HG03439 (cell line): ENCODE measurements at regions not wholly inside any gene's neighbourhood (a gene's known extent, or its start where the extent isn't known, plus 50 kb on each side); places are given as distances from the start of the nearest gene placed in this dataset.
A peak's percentile ranks its signal among the peaks of the same experiment; 100 is the strongest.

ENCODE experiments used
- ATAC-seq: cut with Tn5 transposase; IDR thresholded peaks from one replicate; pipeline ENCODE4 v1.9.1; 2021; ENCODE audit warnings: mild to moderate bottlenecking, moderate library complexity; ENCODE audit not compliant: unreplicated experiment

DNA sequence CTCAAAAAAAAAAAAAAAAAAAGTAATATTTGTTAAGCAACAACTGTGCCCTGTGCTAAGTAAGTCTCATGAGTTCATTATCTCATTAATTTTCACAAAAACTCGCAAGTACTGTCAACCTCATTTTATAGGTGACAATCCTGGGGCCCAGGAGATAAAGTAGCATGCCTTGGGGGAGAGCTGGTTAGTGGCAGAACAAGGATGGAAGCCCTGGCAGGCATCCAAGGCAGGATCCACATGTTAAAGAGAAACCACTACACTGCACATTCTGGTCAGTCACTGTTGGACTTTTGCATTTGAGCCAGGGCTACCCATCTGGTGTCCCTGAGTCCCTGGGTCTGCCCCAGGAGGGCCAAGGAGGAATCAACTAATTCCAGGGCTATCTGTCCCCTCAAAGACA is 54.6 kb downstream of the ZFP36L2 start:
- ATAC-seq = no peak

DNA sequence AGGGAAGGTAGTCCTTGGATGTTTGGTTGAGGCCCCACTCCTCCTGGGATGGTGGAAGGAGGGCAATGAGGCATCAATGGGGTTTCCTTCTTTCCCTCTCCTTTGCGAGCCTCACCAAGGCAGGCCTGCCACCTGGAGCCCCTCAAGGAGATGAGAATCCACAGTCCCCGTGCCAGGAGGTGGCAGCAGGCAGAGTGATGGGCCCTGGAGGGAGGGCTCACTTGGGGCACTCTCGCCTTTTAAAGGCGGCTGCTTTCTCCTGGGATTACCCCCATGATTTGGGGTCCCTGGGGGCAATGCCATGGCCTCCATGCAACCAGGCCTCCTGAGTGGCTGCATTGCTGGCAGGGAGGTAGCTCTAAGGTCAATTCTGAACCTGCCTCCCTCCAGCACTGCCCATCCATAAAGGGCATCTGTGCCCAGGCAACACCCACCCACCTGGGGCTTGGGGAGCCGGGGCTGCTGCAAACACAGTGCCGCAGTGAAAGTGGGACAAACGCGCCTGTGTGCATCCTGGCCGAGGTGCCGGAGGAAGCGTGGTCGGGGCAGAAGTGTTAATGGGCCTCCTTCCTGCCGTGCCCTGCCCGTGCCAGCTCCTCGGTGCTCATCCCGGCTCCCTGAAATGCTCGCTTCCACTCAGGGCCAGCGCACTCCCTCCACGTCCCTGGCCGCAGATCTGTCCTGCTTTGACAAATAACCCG is 55.9 kb downstream of the ZFP36L2 start:
- no peak for ATAC-seq

DNA sequence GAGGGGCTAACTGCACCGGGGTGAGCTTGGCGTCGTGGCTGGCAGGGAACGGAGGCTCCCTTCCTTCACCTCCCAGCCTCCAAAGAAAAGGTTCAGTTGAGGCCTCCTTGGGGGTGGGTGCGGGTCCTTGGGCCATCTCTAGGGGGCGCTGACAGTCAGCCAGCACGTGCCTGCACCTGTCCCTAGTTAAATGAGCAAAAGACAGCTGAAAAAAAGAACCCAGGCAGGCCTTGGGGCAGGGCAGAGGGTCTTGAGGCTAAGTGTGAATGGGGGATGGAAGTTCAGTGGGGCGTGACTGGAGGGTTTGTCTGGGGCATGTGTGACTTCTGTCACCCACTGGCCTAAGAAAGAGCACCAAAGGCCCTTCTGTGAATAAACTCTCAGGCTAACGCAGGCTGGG is 56.4 kb downstream of the ZFP36L2 start:
- no peak for ATAC-seq

DNA sequence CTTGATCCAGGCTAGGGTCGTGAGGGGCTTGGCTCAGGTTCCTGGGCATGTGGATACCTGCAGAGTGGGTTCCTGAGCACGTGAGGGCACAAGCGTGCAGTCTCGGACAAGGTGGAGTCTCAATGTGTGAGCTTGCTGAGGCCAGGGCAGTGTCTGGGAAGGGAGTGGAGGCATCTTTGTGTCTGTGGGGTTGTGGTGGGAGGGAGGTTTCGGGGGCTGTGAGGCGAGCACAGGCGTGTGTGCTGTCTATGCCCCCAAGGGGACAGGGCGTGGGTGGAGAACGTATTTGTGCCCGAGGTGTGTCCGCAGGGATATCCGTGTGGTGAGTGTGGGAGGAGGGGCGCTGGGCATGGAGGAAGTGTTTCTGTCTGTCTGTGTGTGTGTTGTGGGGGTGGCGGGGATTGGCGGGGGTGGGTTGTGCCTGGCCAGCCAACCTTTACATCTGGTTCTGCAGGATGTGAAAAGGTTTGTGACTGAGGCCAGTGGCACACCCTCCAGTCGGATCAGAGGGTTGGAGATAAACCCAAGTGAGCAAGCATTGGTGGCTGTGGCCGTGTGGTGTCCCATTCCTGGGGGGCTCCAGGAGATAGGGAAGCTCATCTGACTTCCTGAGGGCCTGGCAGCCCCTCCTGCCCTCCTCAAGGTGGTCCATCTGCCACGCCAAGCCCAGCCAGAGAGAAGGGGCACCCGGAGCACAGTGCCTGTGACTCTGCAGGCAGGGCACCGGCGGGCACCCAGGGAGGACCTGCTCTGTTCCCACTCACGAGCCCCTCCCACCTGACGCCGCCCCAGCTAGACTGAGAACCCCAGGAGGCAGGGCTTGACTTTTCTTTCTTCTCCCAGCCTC is 57.1 kb downstream of the ZFP36L2 start:
- ATAC-seq = no peak

DNA sequence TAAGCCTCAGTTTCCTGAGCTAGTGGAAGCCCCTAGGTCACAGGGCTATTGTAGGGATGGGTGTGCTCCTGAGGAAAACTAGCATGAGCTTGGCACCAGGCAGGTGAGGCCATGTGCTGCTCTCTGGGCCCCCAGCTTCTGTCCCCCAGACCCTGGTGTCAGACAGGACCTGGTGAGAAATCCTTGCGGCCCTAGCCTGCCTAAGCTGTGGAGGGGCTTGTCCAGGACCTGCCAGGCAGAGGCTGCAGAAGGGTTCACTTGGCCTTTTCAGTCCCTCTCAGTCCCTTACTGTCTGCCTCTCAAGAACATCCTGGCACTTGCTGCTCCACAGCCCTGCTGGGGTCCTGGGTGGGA is 58.4 kb downstream of the ZFP36L2 start:
- ATAC-seq = no peak

DNA sequence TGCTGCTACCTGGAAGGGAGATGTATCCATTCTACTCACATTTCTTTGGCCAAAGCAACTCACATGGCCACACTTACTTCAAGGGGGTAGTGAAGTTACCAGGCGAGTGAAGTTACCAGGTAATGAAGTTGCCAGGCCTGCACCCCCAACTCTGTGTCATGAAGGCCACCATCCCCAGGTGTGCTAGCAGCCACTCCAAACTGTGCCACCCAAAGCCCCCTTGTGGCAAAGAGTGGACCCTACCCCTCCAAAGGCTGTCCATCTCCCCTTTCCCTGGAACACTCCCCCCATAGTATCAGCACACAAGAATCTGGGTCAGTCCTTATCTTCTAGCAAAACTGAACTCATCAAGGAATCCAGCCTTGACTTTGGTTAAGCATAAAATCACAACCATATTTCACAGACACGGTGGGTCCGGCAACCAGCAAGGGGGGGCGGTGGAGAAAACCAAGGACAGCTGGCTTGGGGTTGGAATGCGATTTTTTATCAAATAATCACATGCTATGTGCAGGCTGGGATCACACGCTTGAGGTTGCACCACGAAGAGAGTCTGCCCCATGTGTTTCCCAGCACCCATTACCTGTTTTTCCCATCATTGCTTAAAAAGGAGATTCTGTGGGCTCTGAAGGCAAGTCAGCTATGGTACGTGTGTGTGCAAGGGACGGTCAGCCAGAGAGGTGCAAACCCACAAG is 60.9 kb downstream of the ZFP36L2 start:
- ATAC-seq = no peak

DNA sequence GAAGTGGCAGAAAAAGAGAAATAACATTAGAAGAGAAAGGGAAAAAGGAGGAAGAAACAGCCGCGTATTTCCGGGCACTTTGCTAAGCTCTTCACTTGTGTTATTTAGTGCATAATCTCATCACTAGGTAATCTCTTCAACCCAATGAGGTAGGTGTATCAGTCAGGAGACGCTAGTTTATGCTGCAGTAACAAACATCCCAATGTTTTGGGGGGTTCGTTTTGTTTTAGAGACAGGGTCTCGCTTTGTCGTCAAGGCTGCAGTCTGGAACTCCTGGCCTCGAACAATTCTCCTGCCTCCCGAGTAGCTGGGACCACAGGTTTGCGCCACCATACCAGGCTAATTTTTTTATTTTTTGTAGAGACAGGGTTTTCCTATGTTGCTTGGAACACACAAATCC is 61.7 kb downstream of the ZFP36L2 start:
- ATAC-seq = no peak

DNA sequence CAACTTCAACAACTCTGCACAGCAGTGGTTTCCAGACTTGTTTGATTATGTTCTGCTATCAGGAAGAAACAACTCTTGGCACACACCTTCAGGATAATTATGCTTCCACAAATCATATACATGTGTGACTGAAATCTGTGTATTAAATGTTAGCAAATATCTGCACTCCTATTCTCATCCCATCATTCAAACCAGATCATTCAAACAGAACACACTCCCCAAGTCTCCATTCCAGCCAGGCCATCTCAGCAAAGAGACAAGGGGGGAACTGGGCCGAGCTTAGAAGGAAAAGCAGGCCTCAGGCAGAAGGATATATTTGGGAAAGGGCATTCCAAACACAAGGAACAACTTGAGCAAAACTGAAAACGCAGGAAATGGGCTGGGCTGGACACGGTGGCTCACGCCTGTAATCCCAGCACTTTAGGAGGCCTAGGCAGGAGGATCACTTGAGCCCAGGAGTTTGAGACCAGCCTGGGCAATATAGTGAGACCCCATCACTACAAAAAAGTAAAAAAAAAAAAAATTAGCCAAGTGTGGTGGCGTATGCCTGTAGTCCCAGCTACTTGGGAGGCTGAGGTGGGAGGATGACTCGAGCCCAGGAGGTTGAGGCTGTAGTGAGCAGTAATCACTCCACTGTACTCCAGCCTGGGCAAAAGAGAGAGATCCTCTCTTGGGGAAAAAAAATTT is 62.7 kb downstream of the ZFP36L2 start:
- ATAC-seq = no peak

DNA sequence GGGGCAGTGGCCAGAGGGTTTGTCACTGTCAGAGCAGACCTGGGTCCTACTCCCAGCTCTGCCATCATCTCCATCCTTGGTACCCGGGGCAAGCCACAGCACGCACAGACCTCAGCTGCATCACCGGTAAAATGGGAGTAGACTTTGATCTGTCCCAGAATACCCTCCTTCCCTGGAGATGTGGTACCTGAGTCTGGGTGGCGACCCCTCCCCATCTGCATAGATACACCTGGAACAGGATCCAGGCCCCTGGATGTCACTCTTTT is 64.0 kb downstream of the ZFP36L2 start:
- ATAC-seq = no peak

DNA sequence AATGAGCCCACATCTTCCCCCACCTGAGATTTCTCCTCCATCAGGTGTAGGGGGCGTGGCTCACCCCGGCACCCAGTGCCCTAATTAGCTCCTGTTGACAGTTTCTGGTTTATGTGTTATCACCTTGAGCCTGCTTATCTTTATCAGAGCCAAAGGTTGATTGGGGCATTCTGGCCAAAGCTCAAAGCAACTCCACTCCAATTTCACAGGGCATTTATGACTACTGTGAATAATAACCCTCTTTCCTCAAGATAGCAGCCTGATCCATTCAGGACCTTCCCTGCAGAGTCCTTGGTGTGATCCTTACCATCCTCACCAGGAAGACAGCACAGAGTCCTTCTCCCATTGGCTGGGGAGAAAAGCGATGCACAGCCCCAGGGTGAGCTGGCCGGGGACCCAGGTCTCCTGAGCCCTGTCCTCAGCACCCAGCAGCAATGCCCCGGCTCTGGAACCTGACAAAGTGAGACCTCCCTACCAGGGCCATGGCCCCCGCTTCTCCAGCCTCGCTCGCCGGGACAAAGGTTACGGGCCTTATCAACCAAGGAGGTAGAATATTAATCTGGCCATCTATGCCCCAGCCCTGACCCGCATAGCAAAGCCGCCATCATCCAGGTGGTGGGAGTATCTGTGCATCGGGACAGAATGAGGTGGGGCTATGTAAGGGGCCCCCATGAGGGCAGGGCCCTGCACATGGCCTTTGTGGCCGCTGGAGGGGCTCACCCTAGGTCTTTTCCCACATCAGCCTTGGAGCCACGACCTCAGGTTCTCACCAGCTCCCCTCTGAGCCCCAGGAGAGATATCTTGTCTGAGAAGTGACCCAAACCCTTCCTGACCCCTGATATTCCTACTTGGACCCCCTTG is 64.5 kb downstream of the ZFP36L2 start:
- no peak for ATAC-seq

DNA sequence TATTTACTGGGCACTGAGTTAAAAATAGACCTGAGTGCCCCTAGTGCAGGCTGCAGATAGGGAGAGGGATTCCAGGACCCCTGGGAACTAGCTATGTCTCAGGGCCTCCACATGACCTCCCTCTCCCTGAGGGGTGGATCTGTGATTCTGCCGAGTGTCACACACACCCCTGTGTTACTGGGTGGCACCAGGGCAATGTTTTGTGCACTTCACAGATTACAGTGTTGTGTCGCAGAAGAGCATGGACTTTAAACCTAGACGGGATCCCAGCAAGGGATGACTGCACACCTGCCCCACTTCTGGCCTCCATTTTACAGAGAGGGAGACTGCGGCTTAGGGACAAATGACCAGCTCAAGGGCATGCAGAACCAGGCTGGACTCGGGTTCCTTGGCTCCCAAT is 65.6 kb downstream of the ZFP36L2 start:
- no peak for ATAC-seq

DNA sequence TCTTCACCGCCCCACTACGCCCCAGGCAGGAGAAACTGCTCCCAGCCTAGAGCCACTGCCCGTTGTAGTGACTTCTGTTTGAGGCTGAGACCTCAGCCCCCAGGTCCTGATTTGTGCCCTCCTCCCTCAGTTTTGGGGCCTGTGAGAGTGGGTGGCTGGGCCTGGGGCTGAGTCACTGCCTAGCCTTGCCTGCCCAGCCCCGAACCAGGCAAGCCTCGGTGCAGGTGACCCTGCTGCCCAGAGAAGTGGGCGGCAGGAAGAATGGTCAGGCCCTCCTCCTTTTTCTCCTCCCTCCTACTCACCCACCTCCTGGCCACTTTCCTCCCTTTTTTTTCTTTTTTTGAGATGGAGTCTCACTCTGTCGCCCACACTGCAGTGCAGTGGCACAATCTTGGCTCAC is 66.6 kb downstream of the ZFP36L2 start:
- ATAC-seq = no peak

DNA sequence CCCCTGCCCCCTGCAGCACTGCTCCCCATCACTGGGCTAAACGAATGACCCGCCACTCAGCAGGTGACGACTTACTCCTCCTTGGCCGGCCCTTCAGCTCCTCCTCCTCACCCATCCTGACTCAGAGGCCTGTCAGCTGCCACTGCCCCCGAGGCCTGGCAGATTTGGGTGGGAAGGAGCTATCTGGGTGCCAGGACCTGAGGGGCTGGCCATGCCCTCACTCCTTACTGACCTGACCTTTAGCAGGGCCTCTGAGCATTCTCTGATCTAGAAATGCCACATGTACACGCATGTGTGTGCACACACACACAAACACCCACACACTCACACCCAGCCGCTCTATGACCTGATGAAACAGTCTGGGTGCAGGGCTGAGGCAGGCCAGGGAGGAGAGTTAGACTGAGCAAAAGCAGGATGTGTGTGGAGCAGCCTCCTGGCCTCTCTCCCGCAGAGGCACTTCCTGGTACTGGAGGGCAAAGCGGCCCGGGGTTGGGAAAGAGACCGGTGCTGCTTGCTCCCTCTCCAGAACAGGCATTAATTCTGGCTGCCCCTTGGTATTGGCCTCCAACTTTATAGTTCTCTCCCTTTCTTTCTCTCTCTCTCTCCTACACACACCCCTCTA is 68.0 kb downstream of the ZFP36L2 start:
- ATAC-seq = peak; percentile 11

DNA sequence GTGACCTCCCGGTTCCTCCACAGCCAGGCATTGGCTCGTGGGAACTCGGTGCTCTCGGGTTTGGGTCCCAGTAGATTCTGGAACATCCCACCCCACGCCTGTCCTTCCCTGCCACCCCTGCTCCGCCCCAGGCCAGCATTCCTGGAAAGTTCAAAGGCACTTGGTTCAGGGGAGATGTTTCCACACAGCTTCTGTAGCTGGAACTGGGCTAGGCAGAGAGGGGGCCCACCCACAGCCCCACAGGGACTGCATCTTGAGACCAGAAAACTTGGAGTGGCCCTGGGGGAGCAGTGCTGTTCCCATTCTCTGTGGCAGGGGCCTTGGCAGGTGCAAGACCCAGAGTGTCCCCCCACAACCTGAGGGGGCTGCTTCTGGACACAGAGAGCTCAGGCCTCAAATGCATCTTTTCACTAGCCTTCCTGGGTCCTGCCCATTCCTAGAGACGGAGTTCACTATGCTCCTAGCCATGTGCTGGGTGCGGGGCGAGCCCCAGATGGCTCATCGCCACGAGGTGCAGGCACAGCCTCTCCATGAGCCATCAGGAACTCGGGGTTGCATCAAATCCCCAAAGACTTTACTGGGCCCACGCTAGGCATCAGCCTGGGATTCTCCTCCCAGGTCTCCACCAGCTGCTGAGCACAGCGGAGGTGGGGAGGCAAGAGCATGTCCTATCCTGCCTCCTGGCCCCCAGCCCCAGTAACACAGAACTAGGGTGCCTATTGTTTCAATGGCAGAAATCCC is 68.7 kb downstream of the ZFP36L2 start:
- no peak for ATAC-seq

DNA sequence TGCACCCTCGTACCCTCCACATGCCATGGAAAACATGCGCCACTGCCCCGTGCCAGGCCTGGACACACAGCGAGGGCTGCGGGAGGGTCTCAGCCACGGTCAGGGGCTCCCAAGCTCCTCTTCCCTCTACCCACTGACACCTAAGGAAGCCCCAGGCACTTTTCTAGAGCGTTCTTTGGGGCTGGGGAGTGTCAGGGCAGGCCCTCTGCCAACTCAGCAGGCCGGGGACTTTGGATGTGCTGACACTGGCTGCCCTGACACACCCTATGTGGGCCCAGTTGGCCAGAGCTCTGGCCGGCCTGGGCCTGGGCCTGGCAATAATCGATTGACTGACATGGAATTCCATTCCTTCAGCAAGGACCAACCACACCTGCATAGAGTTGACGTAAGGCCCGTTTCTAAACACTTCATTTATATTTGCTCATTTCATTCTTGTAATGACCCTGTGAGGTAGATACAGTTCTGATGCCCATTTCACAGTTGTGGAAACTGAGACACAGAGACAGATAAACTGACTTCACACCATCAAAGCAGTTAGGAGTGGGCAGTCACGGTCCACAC is 70.5 kb downstream of the ZFP36L2 start:
- no peak for ATAC-seq

DNA sequence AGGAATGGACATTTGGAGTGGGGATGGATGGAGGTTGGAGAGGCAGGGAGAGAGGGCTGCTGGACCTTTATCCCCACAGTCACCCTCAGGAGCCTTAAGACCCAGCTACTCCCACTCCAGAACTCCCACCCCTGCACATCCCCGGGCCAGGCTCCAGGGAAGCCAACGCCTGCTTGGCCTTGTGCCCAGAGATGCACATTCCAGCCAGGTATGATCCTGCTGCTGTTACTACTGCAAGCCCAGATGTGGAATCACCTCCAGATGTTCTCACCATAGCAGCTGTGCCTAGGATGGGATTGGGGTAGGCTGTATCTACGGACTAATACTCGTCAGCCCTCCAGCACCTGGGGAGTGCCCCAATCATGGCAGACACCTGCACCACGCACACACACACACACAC is 71.7 kb downstream of the ZFP36L2 start:
- ATAC-seq = no peak

DNA sequence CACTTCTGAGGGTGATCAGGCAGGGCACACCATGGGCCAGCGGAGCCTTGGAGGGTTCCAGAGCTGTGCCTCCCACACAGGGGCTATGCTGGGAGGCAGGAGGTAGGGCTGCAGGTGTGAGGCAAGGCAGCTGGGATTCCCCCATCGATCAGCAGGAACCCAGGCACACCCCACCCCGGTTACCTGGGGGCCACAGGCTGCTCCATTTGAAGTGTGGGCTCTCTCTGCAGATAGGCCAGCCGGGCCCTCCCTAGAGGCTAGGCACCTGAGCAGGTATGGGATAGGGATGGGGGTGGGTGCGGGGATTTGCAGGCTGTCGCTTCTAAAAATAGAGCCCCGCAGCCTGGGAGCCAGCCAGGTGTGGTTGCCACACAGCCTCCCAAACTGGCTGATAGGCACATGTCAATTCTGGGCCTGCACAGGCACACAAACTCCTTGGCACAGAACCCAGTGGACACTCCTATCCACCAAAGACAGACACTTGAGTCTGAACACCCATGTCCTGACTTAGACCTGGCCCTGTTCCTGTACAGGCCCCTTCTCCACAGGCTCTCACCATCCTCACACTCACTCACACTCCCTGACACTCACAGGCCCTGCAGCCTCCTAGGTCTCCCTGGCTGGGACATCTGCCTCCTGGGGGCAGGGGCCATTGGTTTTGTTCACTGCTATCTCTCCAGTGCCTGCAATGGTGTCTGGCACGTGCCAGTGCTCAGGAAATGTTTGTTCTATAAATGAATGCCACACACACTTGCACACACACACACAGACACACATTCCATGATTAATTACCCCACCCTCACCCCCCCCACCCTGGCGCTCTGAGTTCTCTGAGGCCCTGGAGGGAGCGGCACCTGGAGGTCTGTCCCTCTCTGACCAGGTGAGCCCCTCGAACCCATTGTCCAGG is 73.4 kb downstream of the ZFP36L2 start:
- ATAC-seq = no peak

DNA sequence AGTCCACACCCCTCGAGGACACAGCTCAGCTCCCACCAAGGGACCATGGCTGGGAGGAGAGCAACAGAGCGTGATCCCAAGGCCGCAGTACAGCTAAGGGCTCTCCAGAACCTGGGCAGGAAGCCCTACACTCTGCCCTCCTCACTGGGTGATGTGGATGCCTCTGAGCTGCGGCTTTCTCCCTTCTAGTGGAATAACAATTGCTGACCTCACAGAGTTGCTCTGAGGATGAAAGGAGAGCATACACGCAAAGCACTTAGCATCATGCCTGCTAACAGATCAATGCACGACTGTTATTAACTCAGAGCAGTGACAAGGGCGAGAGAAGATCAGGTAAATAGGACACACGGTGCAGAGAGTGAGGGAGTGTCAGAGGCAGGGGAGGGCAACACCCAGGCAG is 74.2 kb downstream of the ZFP36L2 start:
- no peak for ATAC-seq
